HG03460 (cell line): ENCODE measurements at regions not wholly inside any gene's neighbourhood (a gene's known extent, or its start where the extent isn't known, plus 50 kb on each side); places are given as distances from the start of the nearest gene placed in this dataset.

Source experiments
- ATAC-seq: cut with Tn5 transposase; IDR thresholded peaks from one replicate; pipeline ENCODE4 v1.9.1; 2021; ENCODE audit not compliant: unreplicated experiment

DNA sequence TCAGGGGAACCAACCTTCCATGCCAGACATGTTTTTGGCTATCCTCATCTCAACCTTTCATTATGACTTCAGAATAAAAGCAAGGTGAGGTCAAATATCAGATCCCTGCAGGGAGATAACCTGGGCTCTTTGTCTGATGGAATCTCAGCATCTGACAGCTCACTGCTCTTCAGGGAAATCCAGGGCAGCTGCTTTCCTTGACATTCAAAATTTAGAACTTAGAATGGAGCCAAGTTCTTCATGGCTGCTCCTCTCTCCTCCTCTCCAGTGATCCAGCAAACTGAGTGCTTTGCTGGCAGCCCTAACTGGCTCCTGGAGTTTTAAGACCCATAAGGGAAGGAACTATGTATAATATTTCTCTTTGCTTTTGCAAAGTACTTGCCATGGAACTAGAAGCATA lies 716.3 kb downstream of the TSN start:
- ATAC-seq: no peak

- ATAC-seq: no peak
Observed at GRCh38 chr2:122478117-122478516, 722.7 kb downstream of the TSN start.

GRCh38 chr2:122478771-122479170 lies 723.3 kb downstream of the TSN start:
- no peak for ATAC-seq

- ATAC-seq: no peak
Observed at GRCh38 chr2:122480501-122481243, 725.2 kb downstream of the TSN start.

DNA sequence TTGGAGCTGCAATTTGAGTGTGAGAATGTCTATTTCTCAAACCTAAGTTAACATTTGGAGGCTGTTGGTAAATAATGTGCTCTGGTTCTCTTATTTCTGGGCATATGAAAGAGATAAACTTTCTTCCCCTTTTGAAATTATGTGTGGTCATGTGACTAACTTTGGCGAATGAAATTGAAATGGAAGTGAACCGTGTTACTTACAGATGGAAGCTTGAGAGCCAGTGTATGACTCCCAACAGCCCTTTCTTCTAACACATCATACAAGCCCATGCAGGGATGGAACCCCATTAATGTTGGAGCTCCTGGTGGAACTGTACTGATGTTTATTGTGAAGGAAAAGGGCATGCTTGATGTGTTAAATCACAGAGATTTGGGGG lies 725.8 kb downstream of the TSN start:
- no peak for ATAC-seq

DNA sequence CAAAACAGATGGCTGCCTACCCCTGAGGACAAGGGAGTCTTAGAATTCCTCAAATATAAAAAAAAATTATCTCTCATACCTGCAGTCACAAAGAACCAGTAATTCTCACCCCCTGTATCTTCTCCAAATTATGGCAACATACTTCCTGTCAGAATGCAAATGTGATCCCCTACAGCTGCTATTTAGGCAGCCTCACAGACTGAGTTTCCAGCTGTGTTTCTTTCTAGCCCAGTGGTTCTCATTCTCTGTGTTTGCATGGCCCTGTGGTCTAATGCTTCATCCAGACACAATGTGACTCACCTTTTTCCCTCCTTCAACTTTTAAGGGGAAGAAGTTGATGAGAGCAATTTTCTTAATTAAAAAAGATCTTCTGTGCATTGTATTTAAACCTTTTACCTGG lies 726.3 kb downstream of the TSN start:
- ATAC-seq: no peak

- ATAC-seq: no peak
Observed at GRCh38 chr2:122486086-122486485, 730.6 kb downstream of the TSN start.

GRCh38 chr2:122486705-122487415 lies 731.4 kb downstream of the TSN start:
- no peak for ATAC-seq

- no peak for ATAC-seq
Observed at GRCh38 chr2:122491011-122491410, 735.6 kb downstream of the TSN start.

- ATAC-seq: no peak
Observed at GRCh38 chr2:122500316-122501105, 745.1 kb downstream of the TSN start.

GRCh38 chr2:122506620-122507019 lies 751.2 kb downstream of the TSN start:
- no peak for ATAC-seq

- no peak for ATAC-seq
Observed at GRCh38 chr2:122507261-122507660, 751.8 kb downstream of the TSN start.

DNA sequence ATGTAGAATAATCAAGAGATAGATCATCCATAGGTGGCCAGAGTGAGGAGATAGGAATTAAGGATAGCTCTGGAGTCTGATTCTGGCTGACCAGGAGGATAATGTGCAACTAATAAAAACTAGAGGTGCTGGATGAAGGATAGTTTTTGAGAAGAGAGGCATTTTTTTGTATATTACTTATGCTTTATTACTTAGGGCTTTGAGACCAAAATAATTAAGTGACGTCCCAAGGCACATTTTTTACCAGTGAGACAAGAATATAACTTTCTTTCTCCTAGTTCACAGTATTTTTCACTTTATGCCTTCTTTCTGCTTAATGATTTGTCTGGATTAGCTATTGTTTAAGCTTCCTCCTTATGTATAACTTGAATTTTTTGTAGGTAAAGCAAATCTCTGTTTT lies 756.6 kb downstream of the TSN start:
- no peak for ATAC-seq

GRCh38 chr2:122514451-122514996 lies 759.1 kb downstream of the TSN start:
- ATAC-seq: no peak

DNA sequence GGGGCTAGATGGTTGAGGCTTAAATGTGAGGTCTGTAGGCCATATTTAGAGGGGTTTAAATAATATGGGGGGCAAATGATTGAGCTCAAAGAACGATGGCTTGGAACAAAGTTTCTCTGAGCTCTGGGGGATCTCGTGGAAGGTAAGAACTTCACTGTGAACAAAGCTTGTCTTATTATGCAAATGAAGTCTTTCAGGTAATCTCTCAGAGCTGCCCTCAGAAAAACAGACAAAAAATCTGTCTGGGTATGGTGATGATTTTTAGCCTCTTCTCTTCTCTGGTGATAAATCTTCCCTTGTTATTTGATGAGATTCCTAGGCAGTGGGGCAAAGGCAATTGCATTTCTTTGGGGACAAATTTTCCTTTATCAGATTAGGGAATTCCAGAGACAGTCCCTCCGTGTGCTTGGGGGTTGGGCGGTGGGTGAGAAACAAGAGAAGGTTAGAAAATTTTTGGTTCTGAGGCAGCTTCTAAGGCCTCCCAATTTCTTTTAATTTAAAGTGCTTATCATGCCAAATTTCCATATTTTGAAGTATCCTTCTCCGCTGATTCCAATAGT lies 760.4 kb downstream of the TSN start:
- no peak for ATAC-seq

DNA sequence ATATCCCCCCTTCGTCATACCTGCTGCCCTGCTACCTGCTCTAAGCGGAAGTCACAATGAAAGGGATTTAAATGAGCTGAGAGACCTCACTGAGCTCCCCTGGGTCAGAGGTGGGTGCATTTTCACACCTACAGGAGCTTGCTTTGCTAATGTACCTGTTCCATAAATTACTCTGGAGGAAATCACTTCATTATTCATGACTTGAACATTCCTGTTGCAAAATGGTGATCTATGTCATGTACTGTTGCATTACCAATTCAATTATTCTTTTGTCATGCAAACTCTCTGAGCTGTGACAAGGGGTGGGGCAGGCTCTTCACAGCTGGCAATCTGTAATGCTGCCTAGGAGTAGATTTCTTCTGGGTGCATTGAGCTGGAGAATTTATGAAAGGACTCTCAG lies 761.3 kb downstream of the TSN start:
- ATAC-seq: no peak

- no peak for ATAC-seq
Observed at GRCh38 chr2:122519366-122519765, 763.9 kb downstream of the TSN start.

GRCh38 chr2:122519821-122520611 lies 764.6 kb downstream of the TSN start:
- no peak for ATAC-seq

DNA sequence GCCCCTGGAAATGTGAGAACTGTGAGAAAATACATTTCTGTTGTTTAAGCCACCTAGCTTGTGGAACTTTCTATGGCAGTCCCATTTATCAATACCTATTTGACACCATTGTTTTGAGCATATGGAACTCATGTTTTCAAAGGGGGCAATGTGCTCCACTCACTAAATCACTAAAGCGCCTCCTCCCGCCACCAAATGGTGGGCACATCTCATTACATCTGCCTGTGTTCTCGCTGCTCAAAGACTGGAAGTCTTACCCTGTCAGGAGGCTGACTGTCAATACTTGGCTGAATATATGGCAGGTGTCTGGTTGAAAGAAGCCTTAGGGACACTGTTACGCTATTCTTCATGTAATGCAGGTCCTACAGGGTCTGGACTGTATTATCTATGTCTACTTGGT lies 767.7 kb downstream of the TSN start:
- no peak for ATAC-seq

- no peak for ATAC-seq
Observed at GRCh38 chr2:122523981-122524380, 768.5 kb downstream of the TSN start.

DNA sequence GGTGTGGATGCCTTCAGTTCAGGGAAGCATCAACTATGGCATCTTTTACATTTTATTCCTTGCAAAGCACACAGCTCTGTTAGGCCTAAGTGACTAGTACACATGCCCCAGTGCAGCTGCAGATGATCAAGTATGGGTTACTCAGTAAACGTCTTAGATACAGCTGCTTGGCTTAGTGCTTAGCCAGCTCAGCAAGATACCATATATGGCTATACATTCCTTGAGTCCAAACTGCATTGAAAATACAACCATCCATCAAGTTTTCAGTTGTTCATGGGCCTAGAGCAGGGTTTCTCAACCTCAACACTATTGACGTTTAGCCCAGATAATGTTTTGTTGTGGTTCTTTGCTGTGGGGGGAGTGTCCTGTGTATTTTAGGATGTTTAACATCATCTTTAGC lies 769.9 kb downstream of the TSN start:
- ATAC-seq: no peak
